Activated B cell treated with CpG ODN at 0.5 μM for 24 hours (primary cell): ENCODE measurements at regions not wholly inside any gene's neighbourhood (a gene's known extent, or its start where the extent isn't known, plus 50 kb on each side); places are given as distances from the start of the nearest gene placed in this dataset.

Experiments
- ATAC-seq: fragments of 200-7000 bp; cut with Tn5 transposase; one replicate; pipeline ENCODE4 v1.10.0; 2021; ENCODE audit warnings: low read depth, mild to moderate bottlenecking, moderate library complexity
- CTCF ChIA-PET: fragments of 350-600 bp; sonication (Branson Sonifier 250); formaldehyde crosslinking; loops from one replicate; lab custom pipeline; 2021; ENCODE audit warnings: antibody characterized with exemption; lab: Charles Lee
- POLR2A ChIA-PET: fragments of 350-600 bp; sonication (Branson Sonifier 250); formaldehyde crosslinking; loops from one replicate; lab custom pipeline; 2021; ENCODE audit warnings: antibody characterized with exemption; lab: Charles Lee
- DNase-seq: peaks from one replicate; pipeline ENCODE4 v3.0.0; 2022
- H3K27ac Mint-ChIP-seq: one replicate; pipeline ENCODE4 v1.8.0; 2020; ENCODE audit warnings: mixed read lengths
- H3K27me3 Mint-ChIP-seq: one replicate; pipeline ENCODE4 v1.8.0; 2021; ENCODE audit warnings: mixed read lengths
- H3K36me3 Mint-ChIP-seq: one replicate; pipeline ENCODE4 v1.8.0; 2021; ENCODE audit warnings: low read depth, mixed read lengths
- H3K4me1 Mint-ChIP-seq: one replicate; pipeline ENCODE4 v1.8.0; 2021; ENCODE audit warnings: mixed read lengths
- H3K4me3 Mint-ChIP-seq: one replicate; pipeline ENCODE4 v1.8.0; 2020; ENCODE audit warnings: mild to moderate bottlenecking, mixed read lengths
- H3K9me3 Mint-ChIP-seq: one replicate; pipeline ENCODE4 v1.8.0; 2020; ENCODE audit warnings: mixed read lengths
- CTCF ChIP-seq: fragments of 200-600 bp; IDR thresholded peaks from one replicate; pipeline ENCODE4 v1.8.0; 2022; ENCODE audit warnings: antibody characterized with exemption, mild to moderate bottlenecking
- intact Hi-C: fragments of 100-400 bp; cut with micrococcal nuclease; formaldehyde crosslinking; loops from one replicate; pipeline ENCODE4 v1.15.1; 2024

GRCh38 chr10:3418926-3419325 lies 246.3 kb upstream of the PITRM1 start:
- ATAC-seq = no peak
- Mint-ChIP-seq H3K36me3 (no peaks in the 10 kb centered on the region), H3K27me3 (peaks cover 10% of the 10 kb centered on the region), H3K4me3 (no peak overlapping the region), H3K4me1 (peaks cover 5% of the 10 kb centered on the region), H3K9me3 (no peaks in the 10 kb centered on the region), H3K27ac (no peak overlapping the region)
- no peak for DNase-seq
- TF ChIP-seq CTCF = no peak
- ChIA-PET POLR2A (no interaction called here), CTCF (no interaction called here)
- intact Hi-C loops = no loop called here

- DNase-seq (no peak), ATAC-seq (no peak)
- no peaks in the 10 kb centered on the region for H3K9me3 Mint-ChIP-seq
- H3K4me1 Mint-ChIP-seq = peaks cover 5% of the 10 kb centered on the region
- POLR2A ChIA-PET = no interaction called here
- TF ChIP-seq CTCF = no peak
- no peaks in the 10 kb centered on the region for H3K36me3 Mint-ChIP-seq
- intact Hi-C loops = no loop called here
- no peak overlapping the region for H3K4me3 Mint-ChIP-seq
- no peak overlapping the region for H3K27ac Mint-ChIP-seq
- H3K27me3 Mint-ChIP-seq = peaks cover 7% of the 10 kb centered on the region
- CTCF ChIA-PET = no interaction called here
Observed at GRCh38 chr10:3418041-3418754, 245.6 kb upstream of the PITRM1 start.

GRCh38 chr10:3417096-3417495 lies 244.5 kb upstream of the PITRM1 start:
- DNase-seq (no peak), ATAC-seq (no peak)
- Mint-ChIP-seq H3K4me3 (no peak overlapping the region), H3K36me3 (no peaks in the 10 kb centered on the region), H3K4me1 (peaks cover 5% of the 10 kb centered on the region), H3K9me3 (no peaks in the 10 kb centered on the region), H3K27ac (no peak overlapping the region), H3K27me3 (peaks cover 5% of the 10 kb centered on the region)
- ChIA-PET CTCF (interaction anchor here (0.6 kb wide), 1 partner anchor 99 kb away, joined by 3 read pairs; no protein-coding TSS in a partner anchor), POLR2A (no interaction called here)
- TF ChIP-seq CTCF = no peak
- intact Hi-C loops = no loop called here

- Mint-ChIP-seq H3K36me3 (no peaks in the 10 kb centered on the region), H3K4me3 (no peak overlapping the region), H3K27ac (no peak overlapping the region), H3K4me1 (peaks cover 5% of the 10 kb centered on the region), H3K9me3 (peaks cover 1% of the 10 kb centered on the region), H3K27me3 (peaks cover 5% of the 10 kb centered on the region)
- ChIA-PET POLR2A (no interaction called here), CTCF (no interaction called here)
- TF ChIP-seq CTCF = no peak
- intact Hi-C loops = no loop called here
- ATAC-seq = no peak
- DNase-seq = no peak
Observed at GRCh38 chr10:3415878-3416605, 243.5 kb upstream of the PITRM1 start.

GRCh38 chr10:3415038-3415736 lies 242.6 kb upstream of the PITRM1 start:
- Mint-ChIP-seq H3K4me3 (no peak overlapping the region), H3K36me3 (no peaks in the 10 kb centered on the region), H3K27ac (no peak overlapping the region), H3K27me3 (no peaks in the 10 kb centered on the region), H3K4me1 (peaks cover 5% of the 10 kb centered on the region), H3K9me3 (peaks cover 4% of the 10 kb centered on the region)
- ChIA-PET POLR2A (no interaction called here), CTCF (no interaction called here)
- TF ChIP-seq CTCF = no peak
- no peak for DNase-seq
- intact Hi-C loops = no loop called here
- ATAC-seq = no peak
